HCT116 (cell line): ENCODE measurements at regions not wholly inside any gene's neighbourhood (a gene's known extent, or its start where the extent isn't known, plus 50 kb on each side); places are given as distances from the start of the nearest gene placed in this dataset.

ENCODE experiments used
- CEBPB ChIP-seq: IDR thresholded peaks from 2 replicates; pipeline ENCODE4 v1.6.1; 2012; ENCODE audit warnings: low read depth
- CTCF ChIP-seq, 3 experiments: fragments of 200-600 bp in 1 of 3; sonication (generic) in 1 of 3; IDR thresholded peaks in 2 of 3; conservative IDR thresholded peaks in 1 of 3; 2 replicates each; pipeline ENCODE4 v1.5.1; 2012 to 2017; ENCODE audit warnings: low read depth in 2 of 3, low read length in 2 of 3, antibody characterized with exemption in 1 of 3, borderline replicate concordance in 1 of 3, control low read depth in 1 of 3, mild to moderate bottlenecking in 1 of 3, mixed read lengths in 1 of 3, mixed run types in 1 of 3, moderate library complexity in 1 of 3; ENCODE audit not compliant: insufficient read depth in 1 of 3
- EZH2 ChIP-seq: fragments of 200-600 bp; sonication (generic); IDR thresholded peaks from 2 replicates; pipeline ENCODE4 v1.6.1; 2017; ENCODE audit warnings: antibody characterized with exemption, mixed run types
- MAX ChIP-seq: IDR thresholded peaks from 2 replicates; pipeline ENCODE4 v1.6.1; 2012
- POLR2A ChIP-seq: IDR thresholded peaks from 2 replicates; pipeline ENCODE4 v1.7.0; 2011; ENCODE audit warnings: borderline replicate concordance; ENCODE audit not compliant: insufficient read depth, insufficient read length; ENCODE audit errors: extremely low read depth
- REST ChIP-seq: IDR thresholded peaks from 2 replicates; pipeline ENCODE4 v1.6.1; 2012; ENCODE audit warnings: low read depth
- YY1 ChIP-seq: IDR thresholded peaks from 2 replicates; pipeline ENCODE4 v1.6.1; 2011; ENCODE audit warnings: low read length, low read depth, moderate library complexity, mild to moderate bottlenecking; ENCODE audit not compliant: insufficient replicate concordance; ENCODE audit errors: extremely low read depth

GRCh38 chr18:78643981-78644380 is 335.6 kb upstream of the SALL3 start:
- TF ChIP-seq EZH2 (no peak), YY1 (no peak), CEBPB (no peak), POLR2A (no peak), REST (no peak), MAX (no peak), CTCF (IDR thresholded peaks at IDR 0.05 in 2 of 3, conservative IDR thresholded peaks at IDR 0.05 in 1 of 3; ENCODE audit: borderline replicate concordance in 1 of 3, insufficient read depth in 1 of 3, low read depth in 2 of 3, low read length in 2 of 3) (no peak)
